ENCODE measurements at regions not wholly inside any gene's neighbourhood (a gene's known extent, or its start where the extent isn't known, plus 50 kb on each side); places are given as distances from the start of the nearest gene placed in this dataset.
A peak's percentile ranks its signal among the peaks of the same experiment; 100 is the strongest.

DNA sequence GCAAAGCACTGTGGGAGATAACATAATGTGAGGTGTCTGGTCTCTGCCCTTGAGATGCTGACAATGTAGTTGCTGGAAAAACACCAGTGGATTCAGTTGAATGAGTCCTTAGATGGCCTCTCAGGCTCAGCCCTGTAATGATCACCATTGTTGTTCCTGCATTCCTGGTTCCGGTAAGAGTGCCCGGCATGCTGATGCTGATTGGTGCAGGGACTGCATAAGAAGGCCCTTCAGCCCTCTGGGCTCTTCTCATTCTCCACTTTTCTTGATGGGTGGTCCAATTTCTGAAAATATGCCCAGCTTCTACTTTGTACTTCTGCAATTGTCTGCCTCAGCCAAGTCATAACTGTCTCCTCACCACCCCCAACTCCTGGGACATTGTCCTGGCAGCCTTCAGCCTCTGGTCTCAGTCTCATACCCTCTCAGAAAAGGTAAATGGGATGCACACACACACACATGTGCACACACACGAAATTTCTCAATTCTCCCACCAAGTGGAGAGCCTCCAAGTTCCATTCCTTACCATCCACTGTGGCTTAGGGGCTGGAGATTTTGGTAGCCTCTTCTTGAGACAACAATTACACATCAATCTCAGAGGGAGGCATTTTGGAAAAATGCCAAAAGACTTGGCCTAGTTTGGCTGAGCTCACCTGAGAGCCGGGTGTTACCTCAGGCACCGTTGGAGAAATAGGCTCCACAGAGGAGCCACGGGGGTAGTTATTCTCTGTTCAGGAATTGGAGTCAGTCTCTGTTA is 314.9 kb downstream of the RPS24 start:
- no peak for DNase-seq

DNA sequence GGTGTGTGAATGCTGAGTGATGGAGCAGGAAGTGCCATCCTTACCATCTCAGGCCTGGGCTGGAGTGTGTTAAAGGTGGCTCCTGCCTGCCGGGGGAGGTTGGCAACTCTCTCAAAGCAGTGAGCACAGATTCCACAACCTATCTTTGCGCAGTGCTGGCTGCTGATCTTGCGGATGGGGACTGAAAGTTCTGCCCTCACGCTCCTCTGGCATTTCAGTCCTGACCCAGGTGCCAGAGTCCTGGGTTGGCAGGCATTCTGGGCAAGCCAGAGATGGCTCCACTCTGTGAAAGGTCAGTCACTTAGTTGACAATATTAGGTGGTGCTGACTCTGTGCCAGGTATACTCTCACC is 315.5 kb downstream of the RPS24 start:
- DNase-seq = no peak

DNA sequence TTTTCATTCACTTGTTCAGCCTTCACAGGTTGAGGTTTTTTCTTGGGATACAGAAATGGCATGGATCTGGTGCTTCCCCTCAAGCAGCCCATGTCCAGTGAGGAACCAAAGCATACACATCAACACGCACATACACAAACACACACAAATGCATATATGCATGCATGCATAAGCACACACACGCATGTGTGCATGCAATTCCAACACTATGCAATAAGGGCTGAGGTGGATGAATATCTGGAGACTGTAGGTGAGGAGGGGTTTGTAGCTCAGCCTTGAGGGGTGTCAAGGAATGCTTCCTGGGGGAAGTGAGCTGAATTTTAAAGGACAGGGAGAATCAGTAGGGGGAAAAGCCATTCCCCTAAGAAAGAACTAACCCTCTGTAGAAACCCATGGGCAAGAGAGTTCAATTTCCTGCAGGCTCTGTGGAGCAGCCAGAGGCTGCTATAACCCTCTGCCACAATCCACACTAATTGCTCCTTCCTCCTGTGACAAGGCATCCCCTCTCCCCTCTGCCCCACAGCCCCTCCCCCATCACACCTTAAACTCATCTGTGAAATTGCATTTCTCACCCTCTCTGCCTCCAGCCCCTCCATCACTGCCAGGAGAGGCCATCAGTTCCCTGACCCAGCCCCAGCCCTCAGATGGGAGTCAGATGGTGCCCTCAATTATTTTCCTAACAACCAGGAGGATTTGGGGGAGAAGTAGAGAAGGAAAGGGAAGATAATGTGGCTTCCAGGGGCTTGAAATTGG is 316.4 kb downstream of the RPS24 start:
- no peak for DNase-seq

GRCh38 chr10:78351283-78351682 is 317.6 kb downstream of the RPS24 start:
- no peak for DNase-seq

- no peak for DNase-seq
Measured at GRCh38 chr10:78351809-78352208, 318.1 kb downstream of the RPS24 start.

- DNase-seq = no peak
Measured at GRCh38 chr10:78353636-78354035, 320.0 kb downstream of the RPS24 start.

- no peak for DNase-seq
Measured at GRCh38 chr10:78354101-78354500, 320.4 kb downstream of the RPS24 start.

- DNase-seq = no peak
Measured at GRCh38 chr10:78356291-78356900, 322.7 kb downstream of the RPS24 start.

DNA sequence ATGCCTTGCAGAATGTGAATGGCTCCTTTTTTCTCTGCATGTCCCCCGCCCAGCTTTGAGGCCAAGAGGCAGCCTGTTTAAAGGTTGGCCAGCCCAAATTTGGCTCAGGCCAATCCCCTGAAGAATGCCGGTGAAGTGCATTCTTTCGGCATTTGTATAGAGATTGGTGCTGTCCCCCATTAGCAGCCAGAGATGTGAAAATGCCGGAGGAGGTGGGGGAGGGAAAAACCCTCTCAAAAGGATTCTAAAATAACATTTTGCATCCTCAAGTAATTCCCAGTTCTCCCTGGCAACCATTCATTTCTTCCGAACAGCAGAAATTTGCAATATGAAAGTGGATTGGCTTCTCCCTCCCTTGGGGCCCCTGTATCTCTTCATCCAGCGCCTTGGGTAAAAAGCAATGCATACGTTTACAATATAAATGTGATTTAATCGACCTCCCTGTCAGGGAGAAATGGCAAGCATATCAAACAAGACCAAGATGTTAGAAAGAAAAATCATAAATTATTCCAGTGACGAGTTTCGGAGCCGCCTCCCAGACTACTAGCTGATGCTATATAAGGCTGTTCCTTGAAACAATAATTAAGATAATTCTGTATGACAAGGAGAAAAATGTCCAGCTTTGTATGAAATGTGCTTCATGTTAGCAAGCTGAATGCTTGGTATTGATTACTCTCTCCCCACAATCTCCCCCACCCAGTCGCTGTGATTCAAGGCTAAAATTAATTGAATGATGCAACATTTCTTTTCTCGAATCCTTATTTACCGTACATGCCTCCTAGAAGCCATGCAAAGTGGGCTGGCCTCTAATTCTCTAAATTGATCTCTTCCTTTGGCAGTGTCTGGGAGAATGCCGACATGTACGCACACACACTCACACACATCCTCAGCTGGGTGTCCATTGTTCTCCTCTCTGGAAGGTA is 323.7 kb downstream of the RPS24 start:
- no peak for DNase-seq

GRCh38 chr10:78358351-78358750 is 324.7 kb downstream of the RPS24 start:
- no peak for DNase-seq

- no peak for DNase-seq
Measured at GRCh38 chr10:78358982-78359381, 325.3 kb downstream of the RPS24 start.

DNA sequence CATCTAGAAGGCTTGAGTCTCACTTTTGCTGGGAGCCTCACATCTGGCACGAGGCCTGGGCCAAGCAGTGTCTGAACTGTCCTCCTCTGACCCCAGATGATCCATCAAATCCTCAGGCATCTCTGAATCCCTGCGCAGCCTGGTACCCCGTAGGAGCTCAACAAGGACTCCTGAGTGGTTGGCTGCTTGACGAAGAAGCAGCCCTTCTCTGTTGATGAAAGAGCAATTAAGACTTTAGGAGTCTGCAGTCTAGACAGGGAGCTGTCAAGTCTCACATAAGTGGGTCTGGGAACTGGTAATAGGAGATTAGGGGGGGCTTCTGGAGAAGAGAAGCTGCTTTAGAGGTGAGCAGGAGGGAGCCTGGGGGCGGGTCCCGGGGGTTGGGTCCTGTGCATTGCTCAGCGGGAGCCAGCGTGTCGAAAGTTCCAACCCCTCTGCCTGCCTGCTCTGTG is 326.0 kb downstream of the RPS24 start:
- DNase-seq = no peak

DNA sequence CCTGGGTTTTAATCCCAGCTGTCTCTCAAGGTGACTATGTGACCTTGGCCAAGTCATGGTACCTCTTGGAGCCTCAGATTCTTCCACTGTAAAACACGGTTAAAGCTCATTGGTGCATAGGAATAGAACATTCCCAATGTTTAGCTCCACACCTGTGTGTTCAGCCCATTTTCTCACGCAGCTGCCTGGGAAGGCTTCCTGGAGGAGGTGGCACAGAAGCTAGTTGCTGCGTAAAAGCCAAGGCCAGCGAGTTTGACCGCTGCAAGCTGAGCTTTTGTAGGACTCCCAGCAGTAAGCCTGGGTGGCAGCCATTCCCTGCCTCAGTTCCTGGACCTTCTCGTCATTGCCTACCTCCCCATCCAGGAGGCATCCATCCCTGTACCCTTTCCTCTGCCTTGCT is 326.6 kb downstream of the RPS24 start:
- DNase-seq = no peak

- peak in 1 of 5 experiments; percentile 13 for DNase-seq
Measured at GRCh38 chr10:78361031-78361430, 327.4 kb downstream of the RPS24 start.

DNA sequence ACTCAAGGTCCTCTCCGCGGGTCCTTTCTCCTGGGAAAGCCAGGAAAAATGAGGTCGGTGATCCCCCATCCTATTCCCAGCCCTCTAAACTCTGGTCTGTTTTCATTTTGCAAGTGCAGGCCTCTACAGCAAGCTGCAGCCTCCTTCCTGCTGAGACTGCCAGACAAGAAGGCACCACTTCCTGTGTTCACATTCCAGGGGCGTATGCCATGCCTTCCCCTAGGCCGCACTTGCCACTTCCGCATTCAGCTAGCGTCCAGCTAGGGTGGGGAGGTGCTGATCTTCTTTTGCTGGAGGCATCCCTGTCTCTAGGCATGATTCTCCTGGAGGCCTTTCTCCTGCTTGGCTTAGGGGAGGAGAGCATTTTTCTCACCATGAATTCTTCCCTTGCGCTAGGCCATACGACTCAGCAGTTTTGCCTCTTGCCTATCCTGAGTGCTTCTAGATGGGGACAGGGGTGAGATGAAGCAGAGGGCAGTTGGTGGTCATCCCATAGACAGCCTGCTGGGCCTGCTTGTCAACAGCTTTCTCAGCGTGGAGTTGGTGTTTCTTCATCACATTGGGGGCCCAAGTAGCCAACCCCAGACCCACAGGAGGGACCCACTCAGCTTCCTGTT is 328.9 kb downstream of the RPS24 start:
- DNase-seq = peak in 1 of 5 experiments; percentile 38

DNA sequence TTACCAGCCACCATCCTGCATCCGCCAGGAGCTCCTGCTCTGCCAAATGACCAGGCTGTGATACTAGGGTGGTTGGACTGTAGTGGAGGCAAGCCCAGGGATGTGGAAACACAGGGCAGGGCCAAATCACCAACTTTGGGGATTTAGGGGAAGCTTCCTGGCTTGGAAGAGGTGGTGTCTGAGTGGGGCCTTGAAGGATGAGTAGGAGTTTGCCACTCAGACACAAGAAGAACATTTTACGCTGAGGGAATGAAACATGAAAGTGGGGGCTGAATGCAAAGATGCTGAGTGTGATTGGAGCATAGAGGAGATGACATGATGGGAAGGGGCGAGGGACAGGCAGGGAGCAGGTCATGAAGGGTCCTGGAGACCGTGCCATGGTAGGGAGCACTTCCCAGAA is 329.5 kb downstream of the RPS24 start:
- no peak for DNase-seq

DNA sequence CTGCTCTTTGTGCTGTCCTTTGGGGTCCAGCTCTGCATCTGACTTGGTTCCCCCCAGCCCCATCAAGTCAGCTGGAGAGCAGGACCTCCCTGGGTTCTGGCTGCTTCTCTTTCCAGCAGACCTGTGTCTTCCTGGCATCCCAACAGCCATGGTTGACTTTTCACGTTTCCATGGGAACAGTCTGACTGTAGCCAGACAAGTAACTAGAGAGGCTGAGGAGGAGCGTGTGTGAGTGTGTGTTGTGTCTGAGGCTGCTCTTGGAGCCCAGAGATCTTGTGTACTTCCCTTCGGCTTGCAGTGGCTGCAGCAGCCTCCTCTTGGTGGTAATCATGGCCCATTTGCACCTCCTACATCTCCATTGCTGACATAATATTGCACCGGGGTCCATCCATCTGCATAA is 332.0 kb downstream of the RPS24 start:
- DNase-seq = no peak

DNA sequence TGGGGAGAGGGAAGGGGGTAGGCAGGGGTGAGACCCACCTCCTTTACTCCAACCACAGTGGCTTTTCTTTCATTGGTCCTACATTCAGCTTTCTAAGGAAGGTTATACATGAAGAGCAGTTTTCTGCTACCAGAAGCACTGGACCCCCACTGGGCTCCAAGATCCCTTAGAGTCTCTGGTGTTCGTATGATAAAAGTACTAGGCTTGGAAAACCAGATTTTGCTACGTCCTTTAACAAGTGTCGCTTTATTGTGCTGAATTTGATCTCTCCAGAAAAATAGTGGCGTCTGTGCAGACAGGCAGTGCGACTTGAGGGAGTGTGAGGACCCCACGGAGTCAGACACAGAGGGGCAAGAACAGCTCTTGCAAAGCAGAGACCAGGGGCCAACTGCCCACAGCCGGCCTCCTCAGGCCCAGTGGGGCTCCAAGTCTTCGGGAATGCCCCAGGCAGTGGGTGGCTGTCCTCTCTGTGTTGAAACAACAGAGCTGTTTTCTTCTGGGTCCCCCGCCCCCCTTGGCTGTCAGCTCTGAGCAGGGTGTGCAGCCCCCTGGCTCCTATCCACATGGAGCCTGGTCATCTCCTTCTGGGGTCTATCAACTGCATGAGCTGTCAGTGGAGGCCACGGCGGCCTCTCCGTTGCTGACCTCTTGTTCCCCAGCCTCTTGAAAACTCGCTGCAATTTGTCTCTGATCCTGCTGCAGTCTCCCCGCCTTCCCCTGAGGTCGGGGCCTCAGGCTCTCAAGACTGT is 333.2 kb downstream of the RPS24 start:
- no peak for DNase-seq

GRCh38 chr10:78367751-78368150 is 334.1 kb downstream of the RPS24 start:
- DNase-seq = no peak

DNA sequence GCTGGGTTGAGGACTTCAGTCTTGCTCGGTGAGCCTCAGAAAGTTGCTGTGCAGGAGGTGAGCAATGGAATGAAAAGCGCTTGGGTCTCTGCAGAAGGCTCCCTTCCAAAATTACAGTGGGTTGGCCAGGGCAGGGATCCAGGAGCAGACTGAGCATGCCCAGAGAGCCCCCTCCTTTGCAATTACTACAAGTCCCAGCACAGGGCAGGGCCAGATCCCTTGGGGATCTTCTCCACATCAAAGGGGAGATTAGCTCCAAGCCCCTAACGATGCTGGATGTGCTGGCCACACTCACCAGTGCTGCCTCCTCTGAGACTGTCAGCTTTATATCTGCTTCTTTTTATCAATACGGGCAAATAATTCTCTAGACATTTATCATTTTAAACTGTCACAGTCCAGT is 337.5 kb downstream of the RPS24 start:
- no peak for DNase-seq

DNA sequence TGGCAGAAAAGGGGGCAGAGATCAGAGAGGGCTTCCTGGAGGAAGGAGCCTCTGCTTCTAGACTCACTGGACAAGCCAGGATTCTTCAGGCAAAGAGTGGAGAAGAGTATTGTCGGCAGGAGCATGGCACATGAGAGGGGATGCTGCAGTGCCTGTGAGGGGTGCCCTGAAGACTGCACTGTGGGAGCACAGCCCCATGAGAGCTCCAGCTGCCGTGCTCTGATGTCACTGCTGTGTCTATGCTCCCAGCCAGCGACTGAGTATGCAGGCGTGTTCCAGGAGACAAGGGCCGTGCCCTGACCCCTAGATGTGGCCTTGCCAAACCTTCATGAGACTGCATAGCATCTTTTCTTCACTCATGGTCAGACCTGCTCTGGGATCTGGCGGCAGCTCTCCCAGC is 339.1 kb downstream of the RPS24 start:
- no peak for DNase-seq
